ENCODE measurements at regions not wholly inside any gene's neighbourhood (a gene's known extent, or its start where the extent isn't known, plus 50 kb on each side); places are given as distances from the start of the nearest gene placed in this dataset.

DNA sequence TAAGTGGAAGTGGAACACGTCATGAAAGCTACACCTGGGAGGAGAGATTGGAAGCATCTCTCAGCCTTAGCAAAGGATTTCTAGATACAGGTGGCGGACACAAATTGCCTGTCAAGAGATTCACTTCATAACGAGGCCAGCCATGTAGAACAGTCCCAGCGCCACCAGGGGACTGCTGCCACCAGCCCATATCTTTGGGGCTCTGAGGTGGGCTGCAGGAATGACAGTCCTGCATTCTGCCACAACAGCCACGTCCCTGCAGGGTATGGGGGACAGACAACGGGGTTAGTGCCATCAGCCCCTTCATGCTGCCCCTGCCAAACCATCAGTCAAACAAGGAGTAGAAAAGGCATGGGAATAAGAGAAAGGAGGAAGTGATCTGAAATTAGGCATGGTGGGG, 81.2 kb upstream of the SASH1 start:
- no peak for TF ChIP-seq JUND (IDR thresholded peaks at IDR 0.05; ENCODE audit: low read depth)
- DNase-seq (ENCODE audit: low read depth in 1 of 2, low spot score in 1 of 2), result no peak
- in situ Hi-C loops (cut with HindIII; ENCODE audit: low pct_unique_long_range_greater_than_20kb, low sequenced_read_pairs), result no loop called here

DNA sequence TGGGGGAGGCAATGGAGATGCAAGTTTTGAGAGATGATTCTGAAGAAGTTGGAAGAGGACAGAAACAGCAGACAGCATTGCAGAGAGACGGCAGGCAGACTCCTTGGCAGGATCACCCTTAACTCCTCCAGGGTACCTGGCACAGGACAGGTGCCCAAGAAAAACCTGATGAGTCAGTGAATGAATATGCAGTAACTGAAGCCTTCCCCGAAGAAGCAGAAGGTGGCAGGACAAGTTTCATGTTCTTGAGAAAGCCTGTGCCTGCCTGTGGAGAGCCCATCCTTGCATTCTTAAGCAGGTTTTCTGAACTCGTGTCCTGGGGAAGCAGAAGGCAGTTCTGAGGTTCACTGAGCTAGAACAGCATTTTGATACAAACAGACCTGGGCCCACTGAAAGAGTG, 79.6 kb upstream of the SASH1 start:
- in situ Hi-C loops (cut with HindIII; ENCODE audit: low pct_unique_long_range_greater_than_20kb, low sequenced_read_pairs), result no loop called here
- DNase-seq (ENCODE audit: low read depth in 1 of 2, low spot score in 1 of 2), result peak; percentile 16 to 90
- 0 out of 2 replicates have a peak, but pooled peaks have one; percentile 35 for TF ChIP-seq JUND (IDR thresholded peaks at IDR 0.05; ENCODE audit: low read depth)

DNA sequence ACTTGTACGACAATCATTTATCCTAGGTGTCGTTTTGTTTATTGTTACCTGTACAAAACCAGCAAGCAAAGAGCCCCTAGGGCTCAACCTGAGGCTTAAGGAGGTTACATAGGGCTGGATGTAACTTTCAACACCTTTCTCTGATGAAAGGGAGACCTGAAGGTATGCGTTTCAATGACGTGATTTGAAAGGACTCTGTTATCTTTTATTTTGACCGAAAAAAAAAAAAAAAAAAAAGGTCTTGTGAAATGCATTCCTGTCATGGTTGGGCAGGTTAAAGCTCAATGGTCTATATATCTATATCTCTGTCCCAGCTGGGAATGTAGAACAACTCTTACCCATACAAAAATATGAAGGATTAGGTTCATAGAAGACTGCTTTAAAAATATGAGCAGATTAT, 78.7 kb upstream of the SASH1 start:
- TF ChIP-seq JUND (IDR thresholded peaks at IDR 0.05; ENCODE audit: low read depth), result no peak
- in situ Hi-C loops (cut with HindIII; ENCODE audit: low pct_unique_long_range_greater_than_20kb, low sequenced_read_pairs), result no loop called here
- DNase-seq (ENCODE audit: low read depth in 1 of 2, low spot score in 1 of 2), result no peak

DNA sequence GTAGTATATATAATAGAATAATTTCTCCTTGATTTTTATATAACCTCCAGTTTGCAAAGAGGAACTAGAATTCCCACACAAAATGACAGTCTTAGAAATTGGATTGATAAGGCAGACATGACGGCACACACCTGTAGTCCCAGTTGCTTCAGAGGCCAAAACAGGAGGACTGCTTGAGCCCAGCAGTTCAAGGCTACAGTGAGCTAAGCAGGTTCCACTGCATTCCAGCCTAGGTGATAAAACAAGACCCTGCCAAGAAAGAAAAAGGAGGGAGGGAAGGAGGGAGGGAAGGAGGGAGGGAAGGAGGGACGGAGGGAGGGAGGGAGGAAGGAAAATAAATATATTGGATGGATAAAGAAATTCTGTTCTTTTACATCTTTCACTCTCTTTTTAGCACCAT, 77.6 kb upstream of the SASH1 start:
- no peak for TF ChIP-seq JUND (IDR thresholded peaks at IDR 0.05; ENCODE audit: low read depth)
- in situ Hi-C loops (cut with HindIII; ENCODE audit: low pct_unique_long_range_greater_than_20kb, low sequenced_read_pairs), result no loop called here
- peak in 1 of 2 experiments; percentile 76 for DNase-seq (ENCODE audit: low read depth in 1 of 2, low spot score in 1 of 2)

DNA sequence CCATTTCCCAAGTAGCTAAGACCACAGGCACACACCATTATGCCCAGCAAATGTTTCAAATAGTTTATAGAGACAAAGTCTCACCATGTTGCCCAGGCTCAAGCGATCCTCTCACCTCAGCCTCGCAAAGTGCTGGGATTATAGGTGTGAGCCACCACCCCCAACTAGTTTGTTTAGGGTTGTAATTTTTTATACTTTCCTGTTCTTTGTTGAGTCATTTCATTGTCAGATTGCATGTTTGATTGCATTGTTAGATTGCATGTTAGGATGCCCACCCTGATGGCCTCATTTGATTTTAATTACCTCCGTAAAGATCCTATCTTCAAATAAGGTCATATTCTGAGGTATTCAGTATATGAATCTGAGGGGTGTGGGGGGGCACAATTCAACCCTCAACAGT, 73.3 kb upstream of the SASH1 start:
- DNase-seq (ENCODE audit: low read depth in 1 of 2, low spot score in 1 of 2), result no peak
- TF ChIP-seq JUND (IDR thresholded peaks at IDR 0.05; ENCODE audit: low read depth), result no peak
- in situ Hi-C loops (cut with HindIII; ENCODE audit: low pct_unique_long_range_greater_than_20kb, low sequenced_read_pairs), result no loop called here

DNA sequence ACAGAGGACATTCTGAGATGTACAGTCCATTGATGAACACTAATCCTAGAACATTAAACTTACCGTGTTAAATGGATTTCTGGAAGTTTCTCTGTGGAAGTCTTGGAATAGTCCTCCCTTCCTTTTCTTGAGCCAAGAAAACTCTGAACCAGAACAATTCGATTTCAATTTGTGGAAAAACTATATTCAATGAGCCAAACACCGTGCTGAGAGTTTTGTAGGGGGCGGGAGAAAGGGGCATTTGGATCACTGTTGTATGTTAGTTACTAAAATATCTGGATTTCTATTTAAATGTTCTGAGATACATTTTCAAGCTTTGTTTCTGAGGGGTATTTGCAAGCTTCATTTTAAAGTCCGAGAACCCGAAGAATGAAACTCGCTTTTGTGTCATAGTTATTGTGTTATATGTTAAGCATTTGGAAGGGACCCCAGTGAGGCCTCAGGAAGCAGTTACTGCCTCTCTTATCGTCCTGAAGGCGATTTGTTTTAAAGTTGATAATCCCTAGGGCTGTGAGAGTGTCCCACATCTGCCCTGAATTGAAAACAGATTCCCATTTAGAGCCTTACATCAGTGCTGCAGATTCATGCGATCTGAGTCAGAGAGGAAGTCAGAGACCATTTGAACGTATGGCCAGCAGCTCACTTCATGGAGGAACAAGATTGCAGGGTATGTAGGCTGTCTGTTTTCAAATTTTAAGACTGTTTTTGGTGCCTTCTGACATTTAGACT, 70.8 kb upstream of the SASH1 start:
- no peak for DNase-seq (ENCODE audit: low read depth in 1 of 2, low spot score in 1 of 2)
- in situ Hi-C loops (cut with HindIII; ENCODE audit: low pct_unique_long_range_greater_than_20kb, low sequenced_read_pairs), result no loop called here
- TF ChIP-seq JUND (IDR thresholded peaks at IDR 0.05; ENCODE audit: low read depth), result no peak

DNA sequence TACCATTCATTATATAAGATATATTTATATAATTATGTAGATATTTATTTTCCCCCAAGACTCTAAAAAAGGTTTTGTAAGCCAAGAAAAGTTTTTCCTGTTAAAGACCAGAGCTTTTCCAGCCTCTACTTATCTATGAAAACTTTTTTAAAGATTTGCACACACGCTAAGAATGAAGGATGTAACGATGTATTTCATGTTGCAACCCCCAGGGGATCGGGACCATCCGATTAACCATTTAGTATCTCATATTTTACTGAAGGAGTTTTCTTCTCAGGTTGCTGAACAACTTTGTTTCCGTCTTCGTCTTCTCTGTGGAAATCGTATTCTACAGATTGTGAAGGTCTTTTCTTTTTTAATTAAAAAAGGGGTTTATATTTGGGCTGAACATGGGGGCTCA, 70.0 kb upstream of the SASH1 start:
- in situ Hi-C loops (cut with HindIII; ENCODE audit: low pct_unique_long_range_greater_than_20kb, low sequenced_read_pairs), result no loop called here
- no peak for DNase-seq (ENCODE audit: low read depth in 1 of 2, low spot score in 1 of 2)
- TF ChIP-seq JUND (IDR thresholded peaks at IDR 0.05; ENCODE audit: low read depth), result no peak

DNA sequence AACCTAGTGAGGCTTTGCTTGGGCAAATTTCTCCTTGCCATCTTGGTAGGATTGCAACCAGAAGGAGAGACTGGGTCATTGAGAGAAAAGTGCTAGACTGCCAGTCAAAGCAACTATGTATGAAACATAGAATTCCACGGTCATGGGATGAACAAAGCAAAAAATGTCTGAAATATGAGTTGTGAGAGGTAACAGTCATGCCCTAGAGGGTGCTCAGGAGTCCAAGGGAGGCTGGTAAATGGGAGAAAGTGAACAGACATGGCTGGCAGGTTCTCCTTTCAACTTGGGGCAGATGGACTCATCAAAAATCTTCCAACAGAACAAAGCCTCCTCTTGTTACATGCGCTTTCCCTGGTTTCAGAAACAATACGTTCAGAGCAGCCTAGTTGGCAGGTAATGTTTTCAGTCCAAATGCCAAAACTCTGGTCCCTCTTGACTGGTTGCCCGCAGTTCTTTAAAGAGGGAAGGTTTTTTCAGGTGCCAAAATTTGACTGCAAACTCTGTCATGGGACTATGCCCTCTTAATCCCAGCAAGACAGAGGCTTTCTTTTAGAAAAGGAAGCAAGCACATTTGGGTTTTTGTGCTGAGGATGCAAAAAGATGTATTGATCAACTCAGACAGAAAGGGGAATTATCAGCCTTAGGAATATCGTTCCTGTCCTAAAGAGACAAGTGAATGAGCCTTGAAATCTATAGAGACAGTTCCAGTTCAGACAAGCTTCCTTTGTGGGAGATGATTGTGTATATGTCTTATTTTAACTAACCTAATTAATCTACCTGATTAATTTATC, 68.5 kb upstream of the SASH1 start:
- in situ Hi-C loops (cut with HindIII; ENCODE audit: low pct_unique_long_range_greater_than_20kb, low sequenced_read_pairs), result no loop called here
- TF ChIP-seq JUND (IDR thresholded peaks at IDR 0.05; ENCODE audit: low read depth), result no peak
- no peak for DNase-seq (ENCODE audit: low read depth in 1 of 2, low spot score in 1 of 2)

DNA sequence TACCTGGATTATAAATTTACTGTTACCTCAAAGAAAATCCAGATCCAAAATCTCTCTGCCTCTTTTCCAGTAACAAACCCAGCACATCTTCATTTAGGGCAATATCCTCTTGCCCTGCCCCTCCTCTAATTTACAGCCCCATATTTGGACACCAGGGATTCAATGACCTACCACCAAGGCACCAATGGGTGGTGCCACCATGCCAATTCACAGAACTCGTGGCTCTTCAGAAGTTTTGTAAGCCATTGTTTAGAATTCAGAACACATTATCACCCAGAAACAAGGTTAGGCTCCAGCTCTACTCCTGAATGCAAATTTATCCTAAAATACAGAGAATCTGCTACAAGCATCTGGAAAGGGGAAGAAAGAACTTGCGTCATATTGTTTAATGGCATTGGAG, 67.8 kb upstream of the SASH1 start:
- DNase-seq (ENCODE audit: low read depth in 1 of 2, low spot score in 1 of 2), result no peak
- in situ Hi-C loops (cut with HindIII; ENCODE audit: low pct_unique_long_range_greater_than_20kb, low sequenced_read_pairs), result no loop called here
- no peak for TF ChIP-seq JUND (IDR thresholded peaks at IDR 0.05; ENCODE audit: low read depth)

DNA sequence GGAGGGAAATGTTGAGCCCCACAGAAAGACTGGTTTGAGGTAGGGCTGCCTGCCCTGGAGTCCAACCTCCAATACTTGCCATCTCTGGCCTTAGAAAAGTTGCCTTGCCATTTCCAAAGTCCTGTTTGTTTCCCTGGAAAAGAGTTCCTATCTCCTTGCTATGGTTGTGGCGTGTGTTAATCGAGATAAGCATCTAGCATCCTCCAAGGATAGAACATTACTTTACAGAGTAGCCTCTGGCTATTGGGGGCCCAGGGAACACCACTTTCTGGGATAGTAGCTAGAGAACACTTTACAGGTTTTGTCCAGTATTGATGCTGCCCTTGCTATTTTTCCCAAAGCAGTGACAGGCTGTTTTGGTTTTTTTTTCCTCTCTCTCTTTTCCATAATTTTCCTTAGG, 57.4 kb upstream of the SASH1 start:
- in situ Hi-C loops (cut with HindIII; ENCODE audit: low pct_unique_long_range_greater_than_20kb, low sequenced_read_pairs), result no loop called here
- DNase-seq (ENCODE audit: low read depth in 1 of 2, low spot score in 1 of 2), result no peak
- no peak for TF ChIP-seq JUND (IDR thresholded peaks at IDR 0.05; ENCODE audit: low read depth)

DNA sequence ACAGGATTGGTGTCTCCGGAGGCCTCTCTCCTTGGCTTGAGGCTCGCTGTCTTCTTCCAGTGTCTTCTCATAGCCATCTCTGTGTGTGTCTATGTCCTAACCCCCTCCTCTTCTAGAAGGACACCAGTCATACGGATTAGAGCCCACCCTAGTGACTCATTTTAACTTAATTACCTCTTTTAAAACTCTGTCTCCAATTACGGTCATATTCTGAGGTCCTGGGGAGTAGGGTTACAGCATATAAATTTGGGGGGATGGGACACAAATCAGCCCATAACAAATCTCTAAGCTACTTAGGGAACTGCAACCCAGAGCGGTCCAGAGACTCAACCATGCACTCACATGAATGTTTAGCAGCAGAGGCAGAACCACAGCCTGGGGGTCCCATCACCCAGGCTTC, 56.1 kb upstream of the SASH1 start:
- in situ Hi-C loops (cut with HindIII; ENCODE audit: low pct_unique_long_range_greater_than_20kb, low sequenced_read_pairs), result no loop called here
- DNase-seq (ENCODE audit: low read depth in 1 of 2, low spot score in 1 of 2), result no peak
- no peak for TF ChIP-seq JUND (IDR thresholded peaks at IDR 0.05; ENCODE audit: low read depth)

DNA sequence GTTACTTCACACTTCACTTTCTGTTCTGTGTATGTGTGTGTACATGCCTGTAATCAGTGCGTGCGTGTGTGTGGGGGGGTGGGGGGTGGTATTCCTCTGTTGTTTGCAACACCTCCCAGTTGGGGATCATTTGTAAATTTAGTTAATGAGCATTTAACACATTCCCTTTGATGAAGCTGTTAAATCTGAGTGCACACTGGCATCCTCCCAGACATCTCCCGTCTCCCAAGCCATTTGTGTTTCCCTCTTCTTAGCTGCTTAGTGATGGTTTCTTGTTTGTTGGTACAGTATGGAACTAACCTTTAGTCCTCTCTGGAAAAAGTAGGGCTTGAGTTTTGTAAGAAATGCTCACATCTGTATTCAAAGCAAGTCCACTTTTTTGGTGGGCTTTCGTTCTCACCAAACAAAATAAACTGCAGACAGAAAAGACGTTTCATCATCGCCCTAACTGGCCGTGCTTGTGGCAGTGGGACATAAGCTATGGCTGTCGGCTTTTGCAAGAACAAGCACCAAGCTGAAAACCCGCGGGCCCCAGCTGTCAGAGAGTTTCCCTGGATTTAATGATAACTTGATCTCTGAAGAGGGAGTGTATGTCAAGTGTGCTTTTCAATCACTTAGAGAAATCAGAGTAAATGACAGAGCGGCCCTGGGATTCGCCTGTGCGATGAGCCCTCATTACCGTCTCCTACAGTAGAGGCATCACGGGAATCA, 54.9 kb upstream of the SASH1 start:
- DNase-seq (ENCODE audit: low read depth in 1 of 2, low spot score in 1 of 2), result no peak
- no peak for TF ChIP-seq JUND (IDR thresholded peaks at IDR 0.05; ENCODE audit: low read depth)
- in situ Hi-C loops (cut with HindIII; ENCODE audit: low pct_unique_long_range_greater_than_20kb, low sequenced_read_pairs), result no loop called here

DNA sequence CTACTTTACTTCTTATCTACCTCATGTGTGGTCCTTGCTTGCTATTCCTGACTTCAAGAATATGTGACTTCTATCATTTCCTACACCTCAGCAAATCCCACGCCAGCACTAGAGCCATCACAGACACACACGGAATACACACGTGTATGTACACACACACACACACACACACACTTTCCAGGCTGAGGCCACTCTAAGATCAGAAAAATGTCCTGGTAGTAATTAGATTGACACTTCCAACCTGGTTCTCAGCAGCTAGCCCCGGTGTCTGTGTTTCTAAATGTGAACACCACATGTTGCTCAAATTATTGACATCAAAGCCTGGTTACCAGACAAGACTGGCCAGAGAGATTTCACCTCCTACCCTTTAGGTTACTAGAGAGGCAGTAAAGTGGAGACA, 54.1 kb upstream of the SASH1 start:
- in situ Hi-C loops (cut with HindIII; ENCODE audit: low pct_unique_long_range_greater_than_20kb, low sequenced_read_pairs), result no loop called here
- TF ChIP-seq JUND (IDR thresholded peaks at IDR 0.05; ENCODE audit: low read depth), result no peak
- no peak for DNase-seq (ENCODE audit: low read depth in 1 of 2, low spot score in 1 of 2)
